HG03432 (cell line): ENCODE measurements at regions not wholly inside any gene's neighbourhood (a gene's known extent, or its start where the extent isn't known, plus 50 kb on each side); places are given as distances from the start of the nearest gene placed in this dataset.
"Not testable (repeated sequence)": the region's sequence is repeated elsewhere in the genome, so short reads cannot be mapped to it uniquely, and the experiment has no call there.

Experiments used
- ATAC-seq: cut with Tn5 transposase; IDR thresholded peaks from one replicate; pipeline ENCODE4 v1.9.1; 2021; ENCODE audit warnings: mild to moderate bottlenecking, moderate library complexity; ENCODE audit not compliant: unreplicated experiment

DNA sequence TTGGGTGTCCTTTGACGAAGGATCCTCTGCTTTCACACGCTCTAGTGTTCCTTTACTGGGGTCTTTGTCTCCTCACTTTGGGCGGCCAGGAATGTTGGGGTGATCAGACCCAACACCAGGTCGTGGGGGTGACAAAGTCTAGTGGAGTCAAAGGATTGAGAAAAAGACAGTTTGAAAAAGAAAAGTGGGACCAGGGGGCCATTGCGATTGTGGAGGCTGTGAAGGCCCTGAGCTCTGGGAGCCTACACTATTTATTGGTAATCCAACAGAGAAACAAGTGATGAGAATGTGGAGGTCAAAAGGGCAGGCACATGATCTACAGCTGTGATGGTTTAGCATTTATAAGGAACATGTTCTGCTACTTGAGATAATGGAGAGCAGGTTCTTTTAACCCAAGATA lies 287.1 kb upstream of the MTPN start:
- ATAC-seq: not testable (repeated sequence)

- not testable (repeated sequence) for ATAC-seq
Observed at GRCh38 chr7:136263112-136263860, 286.1 kb upstream of the MTPN start.

DNA sequence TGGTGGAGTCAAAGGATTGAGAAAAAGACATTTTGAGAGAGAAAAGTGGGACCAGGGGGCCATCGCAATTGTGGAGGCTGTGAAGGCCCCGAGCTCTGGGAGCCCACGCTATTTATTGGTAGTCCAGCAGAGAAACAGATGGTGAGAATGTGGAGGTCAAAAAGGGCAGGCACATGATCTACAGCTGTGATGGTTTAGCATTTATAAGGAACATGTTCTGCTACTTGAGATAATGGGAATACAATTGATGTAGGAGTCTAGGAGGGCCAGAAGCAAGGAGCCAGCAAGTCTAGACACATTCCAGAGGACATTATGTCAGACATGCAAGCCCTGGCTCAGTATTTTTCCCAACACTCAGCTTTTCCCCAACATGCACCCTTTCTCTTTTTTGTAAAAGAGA lies 283.4 kb upstream of the MTPN start:
- ATAC-seq: not testable (repeated sequence)

DNA sequence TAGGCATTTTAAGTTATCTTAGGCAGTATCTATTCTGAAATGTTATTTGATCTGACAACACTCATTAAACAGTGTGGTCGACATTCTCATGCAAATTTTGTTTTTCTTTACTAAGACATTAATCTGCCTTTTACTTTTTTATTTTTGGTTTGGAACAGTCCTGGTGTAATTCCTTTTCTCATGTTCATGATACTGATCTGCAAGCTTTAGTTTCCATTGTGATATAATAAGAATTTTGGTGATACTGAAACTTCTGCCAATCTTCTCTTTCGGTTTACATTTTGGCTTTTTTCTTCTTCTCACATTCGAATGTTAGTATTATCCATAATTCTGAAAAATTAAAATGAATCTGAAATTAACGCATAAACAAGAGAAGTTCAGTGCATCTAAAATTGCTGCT lies 281.9 kb upstream of the MTPN start:
- no peak for ATAC-seq

GRCh38 chr7:136256491-136256890 lies 279.3 kb upstream of the MTPN start:
- ATAC-seq: no peak

- ATAC-seq: no peak
Observed at GRCh38 chr7:136254148-136254547, 277.0 kb upstream of the MTPN start.

- no peak for ATAC-seq
Observed at GRCh38 chr7:136251826-136252225, 274.7 kb upstream of the MTPN start.

- no peak for ATAC-seq
Observed at GRCh38 chr7:136247211-136247610, 270.1 kb upstream of the MTPN start.

- ATAC-seq: no peak
Observed at GRCh38 chr7:136245327-136246004, 268.3 kb upstream of the MTPN start.

DNA sequence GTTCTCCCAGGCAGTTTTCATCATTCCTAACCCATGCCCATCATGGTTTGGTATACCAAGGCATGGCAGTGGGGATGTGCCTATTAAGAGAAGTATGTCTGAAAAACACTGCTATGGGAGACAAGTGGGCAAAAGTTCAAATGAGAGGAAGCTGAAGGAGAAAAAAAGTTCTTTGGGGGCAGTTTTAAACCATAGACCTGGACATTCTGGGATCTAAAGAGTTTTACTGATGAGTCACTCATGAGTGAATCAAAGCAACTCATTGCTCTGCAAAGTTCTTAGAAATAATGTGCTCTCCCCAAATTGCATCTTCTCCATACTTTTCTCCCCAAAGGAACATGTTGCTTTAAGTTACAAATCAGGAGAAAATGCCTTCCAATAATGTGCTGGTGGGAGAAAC lies 256.9 kb upstream of the MTPN start:
- ATAC-seq: no peak

DNA sequence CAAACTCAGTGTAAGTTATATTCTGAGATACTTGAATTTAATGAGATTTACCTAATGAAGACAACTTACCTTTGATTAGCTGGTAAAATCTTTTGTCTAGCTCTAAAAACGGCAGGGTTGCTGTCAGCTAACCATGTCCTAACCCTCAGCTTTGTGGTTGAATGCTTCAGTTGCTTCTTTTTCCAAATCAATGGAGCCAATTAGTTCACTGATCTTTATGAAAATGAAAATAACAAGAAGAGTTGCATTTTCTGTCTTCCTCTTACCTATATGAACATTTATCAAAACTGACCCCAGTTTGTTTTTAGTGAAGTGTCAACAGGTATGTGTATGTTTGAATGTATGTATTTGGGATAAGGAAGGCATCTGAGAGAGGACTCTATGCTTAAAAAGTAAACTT lies 253.1 kb upstream of the MTPN start:
- ATAC-seq: no peak

DNA sequence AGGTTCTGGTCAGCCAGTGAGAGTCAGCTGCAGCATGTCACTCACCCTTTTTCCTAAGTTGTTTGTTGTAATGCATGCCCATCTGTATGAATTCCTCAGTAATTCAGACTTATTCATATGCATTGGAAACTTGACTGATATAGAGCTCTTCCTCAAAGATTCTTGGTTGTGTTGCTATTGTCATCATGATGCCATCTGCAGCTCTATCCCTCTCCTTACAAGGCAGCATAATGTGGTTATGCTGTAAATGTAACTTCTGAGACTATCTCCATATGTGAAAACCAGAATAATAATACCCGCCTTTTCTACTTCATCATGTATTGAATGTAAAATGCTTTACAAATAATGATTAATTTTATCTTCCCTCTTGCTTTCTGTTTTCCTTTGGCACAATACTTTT lies 252.6 kb upstream of the MTPN start:
- no peak for ATAC-seq

GRCh38 chr7:136228171-136228570 lies 251.0 kb upstream of the MTPN start:
- ATAC-seq: no peak

GRCh38 chr7:136214356-136214755 lies 237.2 kb upstream of the MTPN start:
- no peak for ATAC-seq

- no peak for ATAC-seq
Observed at GRCh38 chr7:136213012-136213411, 235.9 kb upstream of the MTPN start.

GRCh38 chr7:136210664-136211063 lies 233.5 kb upstream of the MTPN start:
- no peak for ATAC-seq

- ATAC-seq: no peak
Observed at GRCh38 chr7:136210079-136210478, 232.9 kb upstream of the MTPN start.

DNA sequence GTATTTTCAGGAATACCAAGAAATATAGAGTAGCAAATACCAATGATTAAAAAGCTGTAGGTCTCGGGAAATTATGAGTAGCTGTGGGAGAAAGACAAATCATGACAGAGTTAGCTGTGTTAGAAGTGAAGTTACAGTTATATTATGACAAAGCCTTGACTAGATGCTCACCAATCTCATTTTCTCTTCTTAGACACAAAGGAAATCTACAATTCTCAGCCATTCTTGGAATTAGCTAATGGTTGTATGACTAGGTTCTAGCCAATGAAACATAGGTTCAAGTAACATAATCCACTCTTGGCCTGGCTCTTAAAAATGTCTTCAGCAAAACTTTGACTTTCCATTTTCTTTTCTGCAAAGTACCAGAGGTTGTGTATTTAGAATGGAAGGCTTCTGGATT lies 228.8 kb upstream of the MTPN start:
- ATAC-seq: no peak

GRCh38 chr7:136198168-136198567 lies 221.0 kb upstream of the MTPN start:
- ATAC-seq: no peak

DNA sequence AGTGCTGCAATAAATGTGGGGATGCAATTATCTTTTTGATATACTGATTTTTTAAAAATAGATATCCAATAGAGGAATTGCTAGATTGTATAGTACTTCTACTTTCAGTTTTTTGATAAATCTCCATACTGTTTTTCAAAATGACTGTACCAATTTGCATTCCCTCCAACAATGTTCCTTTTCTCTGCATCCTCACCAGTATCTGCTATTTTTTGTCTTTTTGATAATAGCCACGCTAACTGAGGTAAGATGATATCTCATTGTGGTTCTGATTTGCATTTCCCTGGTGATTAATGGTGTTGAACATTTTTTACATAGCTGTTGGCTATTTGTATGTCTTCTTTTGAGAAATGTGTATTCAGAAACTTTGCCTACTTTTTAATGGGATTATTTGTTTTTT lies 217.7 kb upstream of the MTPN start:
- no peak for ATAC-seq

- no peak for ATAC-seq
Observed at GRCh38 chr7:136193940-136194339, 216.8 kb upstream of the MTPN start.

DNA sequence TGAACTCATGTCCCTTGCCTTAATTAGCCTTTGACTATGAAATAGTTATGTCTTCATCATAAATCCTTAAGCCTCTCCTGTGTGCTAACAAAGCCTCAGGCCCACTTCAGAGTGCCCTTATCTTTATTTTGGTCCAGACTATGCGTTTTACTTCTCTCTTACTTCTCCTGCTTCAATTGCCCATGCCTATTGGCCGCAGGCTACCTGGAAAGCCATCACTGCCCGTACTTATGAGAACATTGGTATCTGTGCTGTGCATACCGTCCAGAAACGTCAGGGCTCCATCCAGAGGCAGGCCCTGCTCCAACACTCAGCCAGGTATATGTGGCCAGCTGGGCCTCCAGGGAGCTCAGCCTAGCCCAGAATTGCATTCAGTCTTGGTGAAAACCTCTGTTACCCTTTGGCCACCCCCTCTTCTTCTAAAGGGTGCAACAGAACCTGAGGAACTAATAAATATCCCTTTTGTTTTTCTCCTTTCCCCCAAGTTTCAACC lies 212.4 kb upstream of the MTPN start:
- no peak for ATAC-seq
